NCI-H2196 treated with DMSO at 0.1 percent for 48 hours (cell line): ENCODE measurements at regions not wholly inside any gene's neighbourhood (a gene's known extent, or its start where the extent isn't known, plus 50 kb on each side); places are given as distances from the start of the nearest gene placed in this dataset.

Experiments
- DNase-seq: peaks from one replicate; lab custom pipeline; 2025; ENCODE audit not compliant: unreplicated experiment; lab: John Stamatoyannopoulos, UW

GRCh38 chr1:5661196-5662085 lies 330.8 kb downstream of the NPHP4 start:
- DNase-seq, result no peak

GRCh38 chr1:5660141-5660935 lies 331.9 kb downstream of the NPHP4 start:
- DNase-seq, result no peak

GRCh38 chr1:5659606-5660005 lies 332.6 kb downstream of the NPHP4 start:
- no peak for DNase-seq

- peak; percentile 59 for DNase-seq
Observed at GRCh38 chr1:5658340-5659316, 333.6 kb downstream of the NPHP4 start.

- no peak for DNase-seq
Observed at GRCh38 chr1:5651964-5652821, 340.0 kb downstream of the NPHP4 start.

GRCh38 chr1:5651473-5651872 lies 340.8 kb downstream of the NPHP4 start:
- no peak for DNase-seq

GRCh38 chr1:5651027-5651410 lies 341.2 kb downstream of the NPHP4 start:
- DNase-seq, result no peak

- no peak for DNase-seq
Observed at GRCh38 chr1:5650283-5651026, 341.8 kb downstream of the NPHP4 start.

- no peak for DNase-seq
Observed at GRCh38 chr1:5649795-5650194, 342.4 kb downstream of the NPHP4 start.

- no peak for DNase-seq
Observed at GRCh38 chr1:5649166-5649551, 343.1 kb downstream of the NPHP4 start.

GRCh38 chr1:5648410-5649165 lies 343.6 kb downstream of the NPHP4 start:
- peak; percentile 71 for DNase-seq

GRCh38 chr1:5647234-5647633 lies 345.0 kb downstream of the NPHP4 start:
- no peak for DNase-seq

GRCh38 chr1:5646486-5647149 lies 345.6 kb downstream of the NPHP4 start:
- no peak for DNase-seq

GRCh38 chr1:5645929-5646328 lies 346.3 kb downstream of the NPHP4 start:
- no peak for DNase-seq

- no peak for DNase-seq
Observed at GRCh38 chr1:5645135-5645399, 347.2 kb downstream of the NPHP4 start.

GRCh38 chr1:5644281-5645134 lies 347.7 kb downstream of the NPHP4 start:
- DNase-seq, result no peak

- no peak for DNase-seq
Observed at GRCh38 chr1:5643360-5644107, 348.7 kb downstream of the NPHP4 start.
